ENCODE measurements at regions not wholly inside any gene's neighbourhood (a gene's known extent, or its start where the extent isn't known, plus 50 kb on each side); places are given as distances from the start of the nearest gene placed in this dataset.

- no peak for DNase-seq
Measured at GRCh38 chr9:1598270-1598669, 416.9 kb upstream of the SMARCA2 start.

- DNase-seq = no peak
Measured at GRCh38 chr9:1599961-1600360, 415.2 kb upstream of the SMARCA2 start.

GRCh38 chr9:1604942-1605560 is 410.1 kb upstream of the SMARCA2 start:
- DNase-seq = no peak

- DNase-seq = no peak
Measured at GRCh38 chr9:1606253-1606652, 408.9 kb upstream of the SMARCA2 start.

- no peak for DNase-seq
Measured at GRCh38 chr9:1612886-1613285, 402.3 kb upstream of the SMARCA2 start.

GRCh38 chr9:1617419-1617818 is 397.7 kb upstream of the SMARCA2 start:
- no peak for DNase-seq

- no peak for DNase-seq
Measured at GRCh38 chr9:1619915-1620710, 395.0 kb upstream of the SMARCA2 start.

- DNase-seq = no peak
Measured at GRCh38 chr9:1637401-1637800, 377.7 kb upstream of the SMARCA2 start.

- no peak for DNase-seq
Measured at GRCh38 chr9:1639166-1639565, 376.0 kb upstream of the SMARCA2 start.

GRCh38 chr9:1647776-1648175 is 367.4 kb upstream of the SMARCA2 start:
- no peak for DNase-seq

GRCh38 chr9:1653282-1653681 is 361.9 kb upstream of the SMARCA2 start:
- no peak for DNase-seq

- no peak for DNase-seq
Measured at GRCh38 chr9:1658661-1659362, 356.3 kb upstream of the SMARCA2 start.

- no peak for DNase-seq
Measured at GRCh38 chr9:1659363-1659690, 355.8 kb upstream of the SMARCA2 start.

GRCh38 chr9:1668441-1668840 is 346.7 kb upstream of the SMARCA2 start:
- no peak for DNase-seq

GRCh38 chr9:1673300-1673699 is 341.8 kb upstream of the SMARCA2 start:
- DNase-seq = no peak

GRCh38 chr9:1676771-1677170 is 338.4 kb upstream of the SMARCA2 start:
- DNase-seq = no peak

GRCh38 chr9:1683951-1684350 is 331.2 kb upstream of the SMARCA2 start:
- no peak for DNase-seq

GRCh38 chr9:1698991-1699390 is 316.2 kb upstream of the SMARCA2 start:
- no peak for DNase-seq

GRCh38 chr9:1701113-1701512 is 314.0 kb upstream of the SMARCA2 start:
- no peak for DNase-seq

- DNase-seq = no peak
Measured at GRCh38 chr9:1702701-1703100, 312.4 kb upstream of the SMARCA2 start.

- DNase-seq = no peak
Measured at GRCh38 chr9:1707291-1707690, 307.9 kb upstream of the SMARCA2 start.

- no peak for DNase-seq
Measured at GRCh38 chr9:1708219-1708618, 306.9 kb upstream of the SMARCA2 start.

- DNase-seq = no peak
Measured at GRCh38 chr9:1709347-1709746, 305.8 kb upstream of the SMARCA2 start.

GRCh38 chr9:1712861-1713450 is 302.2 kb upstream of the SMARCA2 start:
- no peak for DNase-seq

Data from DMS79 treated with DMSO at 0.1 percent for 48 hours (cell line).